GM12878 (cell line): ENCODE measurements at regions not wholly inside any gene's neighbourhood (a gene's known extent, or its start where the extent isn't known, plus 50 kb on each side); places are given as distances from the start of the nearest gene placed in this dataset.

Experiments
- CEBPB ChIP-seq, 2 experiments: fragments of 150-350 bp in 1 of 2; IDR thresholded peaks; 2 replicates each; pipeline ENCODE4 v1.6.1; 2012 to 2014; ENCODE audit warnings: low read depth in 2 of 2, low read length in 2 of 2, borderline replicate concordance in 1 of 2, inconsistent platforms in 1 of 2
- CTCF ChIP-seq, 3 experiments: IDR thresholded peaks in 2 of 3; conservative IDR thresholded peaks in 1 of 3; 2 replicates each; pipeline ENCODE4 v1.5.1; 2011; ENCODE audit warnings: low read depth in 3 of 3, low read length in 3 of 3, mild to moderate bottlenecking in 3 of 3, control low read depth in 2 of 3, moderate library complexity in 2 of 3, inconsistent platforms in 1 of 3, mixed read lengths in 1 of 3; ENCODE audit not compliant: control insufficient read depth in 2 of 3, insufficient read depth in 1 of 3; ENCODE audit errors: extremely low read depth in 1 of 3
- DPF2 ChIP-seq: fragments of 450-650 bp; IDR thresholded peaks from 2 replicates; pipeline ENCODE4 v1.6.1; 2017; ENCODE audit warnings: mild to moderate bottlenecking
- ETV6 ChIP-seq, 2 experiments: fragments of 450-650 bp in 1 of 2; IDR thresholded peaks in 1 of 2; conservative IDR thresholded peaks in 1 of 2; 2 replicates each; pipeline ENCODE4 v1.6.1; 2014; ENCODE audit warnings: antibody characterized with exemption in 1 of 2, borderline replicate concordance in 1 of 2, low read depth in 1 of 2, mild to moderate bottlenecking in 1 of 2, moderate library complexity in 1 of 2
- HCFC1 ChIP-seq: fragments of 150-350 bp; IDR thresholded peaks from 2 replicates; pipeline ENCODE4 v1.6.1; 2014; ENCODE audit warnings: low read length
- HSF1 ChIP-seq: fragments of 150-350 bp; IDR thresholded peaks from 2 replicates; pipeline ENCODE4 v1.6.1; 2014; ENCODE audit warnings: mild to moderate bottlenecking, low read depth, low read length
- MYB ChIP-seq: fragments of 150-350 bp; IDR thresholded peaks from 2 replicates; pipeline ENCODE4 v1.6.1; 2014; ENCODE audit warnings: mild to moderate bottlenecking, low read depth, low read length, borderline replicate concordance
- NRF1 ChIP-seq: conservative IDR thresholded peaks from 2 replicates; pipeline ENCODE4 v1.6.1; 2011; ENCODE audit warnings: mild to moderate bottlenecking, low read depth, low read length, improper control_type of control experiment
- PKNOX1 ChIP-seq: fragments of 450-650 bp; IDR thresholded peaks from 2 replicates; pipeline ENCODE4 v1.6.1; 2016; ENCODE audit warnings: mild to moderate bottlenecking
- POLR2A ChIP-seq: IDR thresholded peaks from 2 replicates; pipeline ENCODE4 v1.6.1; 2011; ENCODE audit warnings: low read depth, mild to moderate bottlenecking, low read length
- POLR2AphosphoS5 ChIP-seq: IDR thresholded peaks from 2 replicates; pipeline ENCODE4 v1.6.1; 2011; ENCODE audit warnings: mild to moderate bottlenecking, low read length, inconsistent platforms
- PRDM15 ChIP-seq: fragments of 450-650 bp; formaldehyde crosslinking; IDR thresholded peaks from 2 replicates; pipeline ENCODE4 v1.4.0; 2020; ENCODE audit warnings: mild to moderate bottlenecking, moderate library complexity
- SMC3 ChIP-seq: IDR thresholded peaks from 2 replicates; pipeline ENCODE4 v1.6.1; 2011; ENCODE audit warnings: low read length, improper control_type of control experiment, borderline replicate concordance
- ZNF274 ChIP-seq: IDR thresholded peaks from one replicate; pipeline ENCODE4 v1.8.0; 2011; ENCODE audit not compliant: insufficient read length, insufficient read depth

GRCh38 chr11:90363739-90364138 lies 140.9 kb upstream of the CHORDC1 start:
- TF ChIP-seq DPF2 = no peak
- no peak for TF ChIP-seq HCFC1
- TF ChIP-seq PRDM15 (CRISPR knock-in tag) = no peak
- no peak for TF ChIP-seq PKNOX1
- TF ChIP-seq CTCF (IDR thresholded peaks at IDR 0.05 in 2 of 3, conservative IDR thresholded peaks at IDR 0.05 in 1 of 3; ENCODE audit: control insufficient read depth in 2 of 3, extremely low read depth in 1 of 3, insufficient read depth in 1 of 3, low read depth in 3 of 3, low read length in 3 of 3) = no peak
- TF ChIP-seq NRF1 = no peak
- TF ChIP-seq CEBPB (IDR thresholded peaks at IDR 0.05; ENCODE audit: borderline replicate concordance in 1 of 2, low read depth in 2 of 2, low read length in 2 of 2) = no peak
- TF ChIP-seq POLR2A = no peak
- no peak for TF ChIP-seq MYB
- no peak for TF ChIP-seq ETV6 (conservative IDR thresholded peaks at IDR 0.05 in 1 of 2, IDR thresholded peaks at IDR 0.05 in 1 of 2; ENCODE audit: borderline replicate concordance in 1 of 2, low read depth in 1 of 2)
- TF ChIP-seq ZNF274 = no peak
- TF ChIP-seq HSF1 = no peak
- no peak for TF ChIP-seq SMC3
- TF ChIP-seq POLR2AphosphoS5 = no peak
